Mammary epithelial cell (primary cell): ENCODE measurements at regions not wholly inside any gene's neighbourhood (a gene's known extent, or its start where the extent isn't known, plus 50 kb on each side); places are given as distances from the start of the nearest gene placed in this dataset.

Experiments
- CTCF ChIP-seq, 2 donors: IDR thresholded peaks in 1 of 2; conservative IDR thresholded peaks in 1 of 2; 2 replicates each; pipeline ENCODE4 v1.5.1; 2011 to 2012; ENCODE audit warnings: inconsistent platforms in 2 of 2, low read length in 2 of 2, mild to moderate bottlenecking in 2 of 2, control low read depth in 1 of 2, low read depth in 1 of 2; ENCODE audit not compliant: insufficient read depth in 1 of 2; ENCODE audit errors: extremely low read depth in 1 of 2
- EZH2 ChIP-seq: IDR thresholded peaks from 2 replicates; pipeline ENCODE4 v1.6.1; 2012; ENCODE audit warnings: low read length, inconsistent platforms, borderline replicate concordance

- TF ChIP-seq EZH2 = no peak
- TF ChIP-seq CTCF (conservative IDR thresholded peaks at IDR 0.05 in 1 of 2, IDR thresholded peaks at IDR 0.05 in 1 of 2; ENCODE audit: extremely low read depth in 1 of 2, insufficient read depth in 1 of 2, low read depth in 1 of 2, low read length in 2 of 2) = no peak
These were observed 216.3 kb upstream of the SFRP2 start for GRCh38 chr4:154005171-154005520.
